Loucy (cell line): ENCODE measurements at regions not wholly inside any gene's neighbourhood (a gene's known extent, or its start where the extent isn't known, plus 50 kb on each side); places are given as distances from the start of the nearest gene placed in this dataset.

ENCODE experiments used
- H2AFZ ChIP-seq: fragments of 200-600 bp; sonication (generic); 2 replicates; pipeline ENCODE4 v1.6.0; 2016; ENCODE audit warnings: antibody characterized with exemption, mild to moderate bottlenecking, low read length, moderate library complexity
- H3F3A ChIP-seq: fragments of 200-600 bp; 2 replicates; pipeline ENCODE4 v1.6.0; 2016; ENCODE audit warnings: antibody characterized with exemption, low read depth, mild to moderate bottlenecking
- H3K27me3 ChIP-seq: fragments of 200-600 bp; sonication (generic); 2 replicates; pipeline ENCODE4 v1.6.1; 2014; ENCODE audit warnings: low read length, mild to moderate bottlenecking; ENCODE audit not compliant: insufficient read depth, poor library complexity, severe bottlenecking
- H3K36me3 ChIP-seq: fragments of 200-600 bp; sonication (generic); 2 replicates; pipeline ENCODE4 v1.6.1; 2016; ENCODE audit warnings: low read length; ENCODE audit not compliant: insufficient read depth
- H3K4me1 ChIP-seq: fragments of 200-600 bp; sonication (generic); 2 replicates; pipeline ENCODE4 v1.5.1; 2014; ENCODE audit warnings: low read length, mild to moderate bottlenecking; ENCODE audit not compliant: insufficient read depth, poor library complexity, severe bottlenecking
- H3K4me2 ChIP-seq: fragments of 200-600 bp; sonication (generic); 2 replicates; pipeline ENCODE4 v1.6.0; 2014; ENCODE audit warnings: antibody characterized with exemption, low read length, low read depth, mild to moderate bottlenecking; ENCODE audit not compliant: poor library complexity, severe bottlenecking
- H3K4me3 ChIP-seq: fragments of 200-600 bp; sonication (generic); 2 replicates; pipeline ENCODE4 v1.5.1; 2014; ENCODE audit warnings: low read length, mild to moderate bottlenecking, mixed read lengths; ENCODE audit not compliant: poor library complexity, severe bottlenecking
- H3K79me2 ChIP-seq: fragments of 200-600 bp; sonication (generic); 2 replicates; pipeline ENCODE4 v1.6.1; 2014; ENCODE audit warnings: low read length; ENCODE audit not compliant: insufficient read depth
- H3K9ac ChIP-seq: fragments of 200-600 bp; sonication (generic); 2 replicates; pipeline ENCODE4 v1.6.0; 2014; ENCODE audit warnings: mild to moderate bottlenecking, low read depth, low read length, moderate library complexity; ENCODE audit not compliant: poor library complexity, severe bottlenecking
- H3K9me2 ChIP-seq: fragments of 200-600 bp; sonication (generic); replicated peaks from 2 replicates; pipeline ENCODE4 v1.6.1; 2016; ENCODE audit warnings: low read depth, low read length, mixed read lengths
- H3K9me3 ChIP-seq: fragments of 200-600 bp; sonication (generic); 2 replicates; pipeline ENCODE4 v1.6.1; 2014; ENCODE audit warnings: mild to moderate bottlenecking, antibody characterized with exemption, low read length, low read depth; ENCODE audit not compliant: insufficient read depth
- H4K20me1 ChIP-seq: fragments of 200-600 bp; sonication (generic); 2 replicates; pipeline ENCODE4 v1.6.0; 2014; ENCODE audit warnings: antibody characterized with exemption, low read length, mild to moderate bottlenecking; ENCODE audit not compliant: insufficient read depth, poor library complexity, severe bottlenecking
- EZH2phosphoT487 ChIP-seq: fragments of 200-600 bp; IDR thresholded peaks from 2 replicates; pipeline ENCODE4 v1.6.1; 2018; ENCODE audit warnings: antibody characterized with exemption, mild to moderate bottlenecking, moderate library complexity, borderline replicate concordance
- TF ChIP-seq, protein P1 (sequence below): fragments of 200-600 bp; sonication (generic); conservative IDR thresholded peaks from 2 replicates; pipeline ENCODE4 v1.5.1; 2014; ENCODE audit warnings: mild to moderate bottlenecking, antibody characterized with exemption, low read length

- Histone ChIP-seq H2AFZ (no peak overlapping the region), H4K20me1 (no peaks in the 10 kb centered on the region), H3K27me3 (no peaks in the 10 kb centered on the region), H3K4me1 (no peaks in the 10 kb centered on the region), H3K9ac (no peak overlapping the region), H3K36me3 (no peaks in the 10 kb centered on the region), H3F3A (no peaks in the 10 kb centered on the region), H3K9me2 (no peaks in the 10 kb centered on the region), H3K4me3 (no peak overlapping the region), H3K9me3 (no peaks in the 10 kb centered on the region; the same call in 1 of the 2 replicates), H3K79me2 (no peaks in the 10 kb centered on the region), H3K4me2 (no peak overlapping the region)
- no peak for TF ChIP-seq EZH2phosphoT487
- TF ChIP-seq, protein P1, sequence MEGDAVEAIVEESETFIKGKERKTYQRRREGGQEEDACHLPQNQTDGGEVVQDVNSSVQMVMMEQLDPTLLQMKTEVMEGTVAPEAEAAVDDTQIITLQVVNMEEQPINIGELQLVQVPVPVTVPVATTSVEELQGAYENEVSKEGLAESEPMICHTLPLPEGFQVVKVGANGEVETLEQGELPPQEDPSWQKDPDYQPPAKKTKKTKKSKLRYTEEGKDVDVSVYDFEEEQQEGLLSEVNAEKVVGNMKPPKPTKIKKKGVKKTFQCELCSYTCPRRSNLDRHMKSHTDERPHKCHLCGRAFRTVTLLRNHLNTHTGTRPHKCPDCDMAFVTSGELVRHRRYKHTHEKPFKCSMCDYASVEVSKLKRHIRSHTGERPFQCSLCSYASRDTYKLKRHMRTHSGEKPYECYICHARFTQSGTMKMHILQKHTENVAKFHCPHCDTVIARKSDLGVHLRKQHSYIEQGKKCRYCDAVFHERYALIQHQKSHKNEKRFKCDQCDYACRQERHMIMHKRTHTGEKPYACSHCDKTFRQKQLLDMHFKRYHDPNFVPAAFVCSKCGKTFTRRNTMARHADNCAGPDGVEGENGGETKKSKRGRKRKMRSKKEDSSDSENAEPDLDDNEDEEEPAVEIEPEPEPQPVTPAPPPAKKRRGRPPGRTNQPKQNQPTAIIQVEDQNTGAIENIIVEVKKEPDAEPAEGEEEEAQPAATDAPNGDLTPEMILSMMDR = no peak
Measured at GRCh38 chr7:125126376-125126775, 196.8 kb upstream of the POT1 start.

DNA sequence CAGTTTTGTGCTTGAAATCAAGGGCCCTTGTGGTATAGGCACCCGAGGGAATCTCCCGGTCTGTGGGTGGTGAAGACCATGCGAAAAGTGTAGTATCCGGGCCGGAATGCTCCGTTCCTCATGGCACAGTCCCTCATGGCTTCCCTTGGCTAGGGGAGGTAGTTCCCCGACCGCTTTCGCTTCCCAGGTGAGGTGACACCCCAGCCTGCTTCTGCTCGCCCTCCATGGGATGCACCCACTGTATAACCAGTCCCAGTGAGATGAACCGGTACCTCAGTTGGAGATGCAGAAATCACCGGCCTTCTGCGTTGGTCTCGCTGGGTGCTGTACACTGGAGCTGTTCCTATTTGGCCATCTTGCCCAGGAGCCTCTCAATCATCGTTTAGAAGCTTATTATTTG lies 195.7 kb upstream of the POT1 start:
- no peak overlapping the region for H3K4me3 ChIP-seq
- H3K27me3 ChIP-seq = no peaks in the 10 kb centered on the region
- H3K4me2 ChIP-seq = no peak overlapping the region
- no peaks in the 10 kb centered on the region for H3F3A ChIP-seq
- H3K9ac ChIP-seq = no peak overlapping the region
- no peaks in the 10 kb centered on the region for H3K4me1 ChIP-seq
- no peaks in the 10 kb centered on the region for H3K36me3 ChIP-seq
- no peaks in the 10 kb centered on the region for H4K20me1 ChIP-seq
- no peaks in the 10 kb centered on the region for H3K79me2 ChIP-seq
- no peaks in the 10 kb centered on the region; the same call in 1 of the 2 replicates for H3K9me3 ChIP-seq
- no peak overlapping the region for H2AFZ ChIP-seq
- no peaks in the 10 kb centered on the region for H3K9me2 ChIP-seq
- no peak for TF ChIP-seq EZH2phosphoT487
- TF ChIP-seq, protein P1 = no peak

DNA sequence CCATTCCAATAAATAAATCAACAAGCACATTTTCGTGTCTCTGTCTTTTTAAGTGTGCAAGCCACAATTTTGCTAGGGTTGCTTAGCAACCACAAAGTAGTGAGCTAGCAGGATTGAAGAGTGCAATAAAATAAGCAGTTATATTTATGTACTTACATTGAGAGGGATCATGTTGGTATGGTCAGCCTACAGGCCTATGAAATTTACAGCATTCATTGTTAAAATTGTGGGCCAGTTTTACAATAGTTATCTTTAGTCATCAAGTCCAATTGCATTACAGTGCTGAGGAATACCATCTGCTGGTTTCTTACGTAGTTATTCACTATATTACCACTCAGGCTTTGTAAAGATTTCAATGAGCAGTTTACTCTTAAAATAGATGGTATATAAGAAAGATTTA lies 192.5 kb upstream of the POT1 start:
- H3K9me3 ChIP-seq = no peaks in the 10 kb centered on the region; the same call in 1 of the 2 replicates
- H3K79me2 ChIP-seq = no peaks in the 10 kb centered on the region
- no peak overlapping the region for H3K9ac ChIP-seq
- H2AFZ ChIP-seq = no peak overlapping the region
- no peaks in the 10 kb centered on the region for H3K27me3 ChIP-seq
- no peaks in the 10 kb centered on the region for H3K9me2 ChIP-seq
- H3K4me2 ChIP-seq = no peak overlapping the region
- no peak overlapping the region for H3K4me3 ChIP-seq
- H4K20me1 ChIP-seq = no peaks in the 10 kb centered on the region
- no peaks in the 10 kb centered on the region for H3F3A ChIP-seq
- H3K4me1 ChIP-seq = no peaks in the 10 kb centered on the region
- H3K36me3 ChIP-seq = no peaks in the 10 kb centered on the region
- TF ChIP-seq, protein P1 = no peak
- no peak for TF ChIP-seq EZH2phosphoT487
